HCT116 (cell line): ENCODE measurements at regions not wholly inside any gene's neighbourhood (a gene's known extent, or its start where the extent isn't known, plus 50 kb on each side); places are given as distances from the start of the nearest gene placed in this dataset.

Experiments used
- EGR1 ChIP-seq: IDR thresholded peaks from 2 replicates; pipeline ENCODE4 v1.6.1; 2012; ENCODE audit warnings: low read depth
- EZH2 ChIP-seq: fragments of 200-600 bp; sonication (generic); IDR thresholded peaks from 2 replicates; pipeline ENCODE4 v1.6.1; 2017; ENCODE audit warnings: antibody characterized with exemption, mixed run types
- EZH2phosphoT487 ChIP-seq: fragments of 200-600 bp; IDR thresholded peaks from 2 replicates; pipeline ENCODE4 v1.6.1; 2018; ENCODE audit warnings: antibody characterized with exemption, borderline replicate concordance
- JUND ChIP-seq: IDR thresholded peaks from 2 replicates; pipeline ENCODE4 v1.6.1; 2012
- POLR2A ChIP-seq: IDR thresholded peaks from 2 replicates; pipeline ENCODE4 v1.7.0; 2011; ENCODE audit warnings: borderline replicate concordance; ENCODE audit not compliant: insufficient read depth, insufficient read length; ENCODE audit errors: extremely low read depth
- SIN3A ChIP-seq: IDR thresholded peaks from 2 replicates; pipeline ENCODE4 v1.6.1; 2012; ENCODE audit warnings: low read depth
- SP1 ChIP-seq: IDR thresholded peaks from 2 replicates; pipeline ENCODE4 v1.6.1; 2012; ENCODE audit warnings: low read depth
- SRF ChIP-seq: IDR thresholded peaks from 2 replicates; pipeline ENCODE4 v1.6.1; 2012; ENCODE audit warnings: low read depth
- TCF7L2 ChIP-seq: IDR thresholded peaks from 2 replicates; pipeline ENCODE4 v1.7.0; 2011; ENCODE audit warnings: borderline replicate concordance, inconsistent platforms; ENCODE audit not compliant: insufficient read depth, insufficient read length; ENCODE audit errors: extremely low read depth
- TF ChIP-seq, protein P1 (sequence below): IDR thresholded peaks from 2 replicates; pipeline ENCODE4 v1.6.1; 2012; ENCODE audit warnings: low read depth
- TF ChIP-seq, protein P2 (sequence below), 3 experiments: fragments of 200-600 bp in 1 of 3; sonication (generic) in 1 of 3; IDR thresholded peaks in 2 of 3; conservative IDR thresholded peaks in 1 of 3; 2 replicates each; pipeline ENCODE4 v1.5.1; 2012 to 2017; ENCODE audit warnings: low read depth in 2 of 3, low read length in 2 of 3, antibody characterized with exemption in 1 of 3, borderline replicate concordance in 1 of 3, control low read depth in 1 of 3, mild to moderate bottlenecking in 1 of 3, mixed read lengths in 1 of 3, mixed run types in 1 of 3, moderate library complexity in 1 of 3; ENCODE audit not compliant: insufficient read depth in 1 of 3
- TF ChIP-seq, protein P3 (sequence below): IDR thresholded peaks from 2 replicates; pipeline ENCODE4 v1.6.1; 2012
- TF ChIP-seq, protein P4 (sequence below): IDR thresholded peaks from 2 replicates; pipeline ENCODE4 v1.6.1; 2012

DNA sequence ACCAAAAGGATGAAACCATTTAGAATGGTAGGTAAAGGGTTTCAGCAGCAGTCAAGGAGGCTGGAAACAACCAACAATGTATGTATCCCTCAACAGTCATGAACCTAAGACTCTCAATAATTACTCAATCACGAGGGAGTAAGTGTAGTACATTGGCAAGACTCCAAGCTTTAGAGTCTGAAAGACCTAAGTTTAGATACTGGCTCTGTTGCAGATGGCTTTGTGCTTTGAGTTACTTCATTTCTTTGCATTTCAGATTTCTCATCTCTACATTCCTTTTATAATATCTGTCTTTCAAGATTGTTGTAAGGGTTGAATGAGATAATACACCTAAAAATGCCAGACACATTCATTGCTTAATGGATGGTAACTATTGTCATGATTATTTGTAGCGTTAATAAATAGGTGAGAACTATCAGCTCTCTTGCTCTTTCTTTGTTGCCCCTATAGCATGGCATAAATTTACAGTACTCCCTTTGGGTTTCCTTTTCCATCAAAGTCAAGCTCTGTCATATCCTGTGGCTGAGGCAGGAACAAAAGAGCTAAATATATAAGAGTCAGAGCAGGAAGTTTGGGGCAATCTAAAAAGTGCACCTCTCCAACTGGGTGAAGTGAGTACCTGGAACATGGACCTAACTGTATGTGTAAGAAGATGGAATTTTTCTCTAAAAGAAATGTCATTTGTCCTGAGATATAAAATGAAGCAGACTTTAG, 228.2 kb upstream of the ZC3H12C start:
- TF ChIP-seq, protein P1, sequence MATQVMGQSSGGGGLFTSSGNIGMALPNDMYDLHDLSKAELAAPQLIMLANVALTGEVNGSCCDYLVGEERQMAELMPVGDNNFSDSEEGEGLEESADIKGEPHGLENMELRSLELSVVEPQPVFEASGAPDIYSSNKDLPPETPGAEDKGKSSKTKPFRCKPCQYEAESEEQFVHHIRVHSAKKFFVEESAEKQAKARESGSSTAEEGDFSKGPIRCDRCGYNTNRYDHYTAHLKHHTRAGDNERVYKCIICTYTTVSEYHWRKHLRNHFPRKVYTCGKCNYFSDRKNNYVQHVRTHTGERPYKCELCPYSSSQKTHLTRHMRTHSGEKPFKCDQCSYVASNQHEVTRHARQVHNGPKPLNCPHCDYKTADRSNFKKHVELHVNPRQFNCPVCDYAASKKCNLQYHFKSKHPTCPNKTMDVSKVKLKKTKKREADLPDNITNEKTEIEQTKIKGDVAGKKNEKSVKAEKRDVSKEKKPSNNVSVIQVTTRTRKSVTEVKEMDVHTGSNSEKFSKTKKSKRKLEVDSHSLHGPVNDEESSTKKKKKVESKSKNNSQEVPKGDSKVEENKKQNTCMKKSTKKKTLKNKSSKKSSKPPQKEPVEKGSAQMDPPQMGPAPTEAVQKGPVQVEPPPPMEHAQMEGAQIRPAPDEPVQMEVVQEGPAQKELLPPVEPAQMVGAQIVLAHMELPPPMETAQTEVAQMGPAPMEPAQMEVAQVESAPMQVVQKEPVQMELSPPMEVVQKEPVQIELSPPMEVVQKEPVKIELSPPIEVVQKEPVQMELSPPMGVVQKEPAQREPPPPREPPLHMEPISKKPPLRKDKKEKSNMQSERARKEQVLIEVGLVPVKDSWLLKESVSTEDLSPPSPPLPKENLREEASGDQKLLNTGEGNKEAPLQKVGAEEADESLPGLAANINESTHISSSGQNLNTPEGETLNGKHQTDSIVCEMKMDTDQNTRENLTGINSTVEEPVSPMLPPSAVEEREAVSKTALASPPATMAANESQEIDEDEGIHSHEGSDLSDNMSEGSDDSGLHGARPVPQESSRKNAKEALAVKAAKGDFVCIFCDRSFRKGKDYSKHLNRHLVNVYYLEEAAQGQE, result no peak
- TF ChIP-seq POLR2A, result no peak
- TF ChIP-seq, protein P2, sequence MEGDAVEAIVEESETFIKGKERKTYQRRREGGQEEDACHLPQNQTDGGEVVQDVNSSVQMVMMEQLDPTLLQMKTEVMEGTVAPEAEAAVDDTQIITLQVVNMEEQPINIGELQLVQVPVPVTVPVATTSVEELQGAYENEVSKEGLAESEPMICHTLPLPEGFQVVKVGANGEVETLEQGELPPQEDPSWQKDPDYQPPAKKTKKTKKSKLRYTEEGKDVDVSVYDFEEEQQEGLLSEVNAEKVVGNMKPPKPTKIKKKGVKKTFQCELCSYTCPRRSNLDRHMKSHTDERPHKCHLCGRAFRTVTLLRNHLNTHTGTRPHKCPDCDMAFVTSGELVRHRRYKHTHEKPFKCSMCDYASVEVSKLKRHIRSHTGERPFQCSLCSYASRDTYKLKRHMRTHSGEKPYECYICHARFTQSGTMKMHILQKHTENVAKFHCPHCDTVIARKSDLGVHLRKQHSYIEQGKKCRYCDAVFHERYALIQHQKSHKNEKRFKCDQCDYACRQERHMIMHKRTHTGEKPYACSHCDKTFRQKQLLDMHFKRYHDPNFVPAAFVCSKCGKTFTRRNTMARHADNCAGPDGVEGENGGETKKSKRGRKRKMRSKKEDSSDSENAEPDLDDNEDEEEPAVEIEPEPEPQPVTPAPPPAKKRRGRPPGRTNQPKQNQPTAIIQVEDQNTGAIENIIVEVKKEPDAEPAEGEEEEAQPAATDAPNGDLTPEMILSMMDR (IDR thresholded peaks at IDR 0.05 in 2 of 3, conservative IDR thresholded peaks at IDR 0.05 in 1 of 3; ENCODE audit: borderline replicate concordance in 1 of 3, insufficient read depth in 1 of 3, low read depth in 2 of 3, low read length in 2 of 3), result no peak
- no peak for TF ChIP-seq TCF7L2
- TF ChIP-seq EZH2phosphoT487, result no peak
- TF ChIP-seq SRF, result no peak
- TF ChIP-seq JUND, result no peak; the same call in 1 of the 2 replicates
- TF ChIP-seq, protein P3, sequence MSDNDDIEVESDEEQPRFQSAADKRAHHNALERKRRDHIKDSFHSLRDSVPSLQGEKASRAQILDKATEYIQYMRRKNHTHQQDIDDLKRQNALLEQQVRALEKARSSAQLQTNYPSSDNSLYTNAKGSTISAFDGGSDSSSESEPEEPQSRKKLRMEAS, result no peak
- TF ChIP-seq EZH2, result no peak
- TF ChIP-seq SIN3A, result no peak
- TF ChIP-seq, protein P4, sequence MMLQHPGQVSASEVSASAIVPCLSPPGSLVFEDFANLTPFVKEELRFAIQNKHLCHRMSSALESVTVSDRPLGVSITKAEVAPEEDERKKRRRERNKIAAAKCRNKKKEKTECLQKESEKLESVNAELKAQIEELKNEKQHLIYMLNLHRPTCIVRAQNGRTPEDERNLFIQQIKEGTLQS, result no peak
- no peak for TF ChIP-seq SP1
- no peak for TF ChIP-seq EGR1
